CD4-positive, alpha-beta T cell treated with Interleukin-17A for 4 hours (primary cell): ENCODE measurements at regions not wholly inside any gene's neighbourhood (a gene's known extent, or its start where the extent isn't known, plus 50 kb on each side); places are given as distances from the start of the nearest gene placed in this dataset.

Source experiments
- DNase-seq: peaks from one replicate; pipeline ENCODE4 v3.0.0-alpha.2; 2020; ENCODE audit warnings: mixed read lengths

GRCh38 chr15:88315221-88315878 is 58.8 kb upstream of the NTRK3 start:
- DNase-seq: no peak

- no peak for DNase-seq
Measured at GRCh38 chr15:88312941-88313579, 56.5 kb upstream of the NTRK3 start.

GRCh38 chr15:88309363-88309762 is 52.8 kb upstream of the NTRK3 start:
- DNase-seq: no peak

GRCh38 chr15:88307344-88307743 is 50.8 kb upstream of the NTRK3 start:
- DNase-seq: no peak
